GM19467 (cell line): ENCODE measurements at regions not wholly inside any gene's neighbourhood (a gene's known extent, or its start where the extent isn't known, plus 50 kb on each side); places are given as distances from the start of the nearest gene placed in this dataset.

Experiments used
- ATAC-seq: cut with Tn5 transposase; IDR thresholded peaks from one replicate; pipeline ENCODE4 v1.9.1; 2021; ENCODE audit warnings: mild to moderate bottlenecking, moderate library complexity; ENCODE audit not compliant: unreplicated experiment

GRCh38 chr3:150104564-150104963 lies 133.9 kb upstream of the PFN2 start:
- ATAC-seq = no peak

- ATAC-seq = no peak
These were observed 130.3 kb upstream of the PFN2 start for GRCh38 chr3:150101016-150101415.

GRCh38 chr3:150098621-150099020 lies 127.9 kb upstream of the PFN2 start:
- peak; percentile 55 for ATAC-seq

- ATAC-seq = no peak
These were observed 126.8 kb upstream of the PFN2 start for GRCh38 chr3:150097588-150097890.

GRCh38 chr3:150096700-150097587 lies 126.2 kb upstream of the PFN2 start:
- no peak for ATAC-seq

- no peak for ATAC-seq
These were observed 123.6 kb upstream of the PFN2 start for GRCh38 chr3:150094150-150094933.

GRCh38 chr3:150091626-150092025 lies 120.9 kb upstream of the PFN2 start:
- no peak for ATAC-seq

GRCh38 chr3:150090877-150091276 lies 120.2 kb upstream of the PFN2 start:
- no peak for ATAC-seq

- ATAC-seq = no peak
These were observed 119.3 kb upstream of the PFN2 start for GRCh38 chr3:150090006-150090405.

- ATAC-seq = no peak
These were observed 113.4 kb upstream of the PFN2 start for GRCh38 chr3:150084128-150084527.

- ATAC-seq = no peak
These were observed 113.0 kb upstream of the PFN2 start for GRCh38 chr3:150083655-150084042.

- ATAC-seq = no peak
These were observed 112.4 kb upstream of the PFN2 start for GRCh38 chr3:150082898-150083654.

GRCh38 chr3:150081084-150081483 lies 110.4 kb upstream of the PFN2 start:
- ATAC-seq = no peak

- ATAC-seq = no peak
These were observed 109.5 kb upstream of the PFN2 start for GRCh38 chr3:150080058-150080730.

GRCh38 chr3:150079029-150079739 lies 108.5 kb upstream of the PFN2 start:
- ATAC-seq = no peak

GRCh38 chr3:150077581-150078247 lies 107.0 kb upstream of the PFN2 start:
- ATAC-seq = no peak

GRCh38 chr3:150077107-150077506 lies 106.4 kb upstream of the PFN2 start:
- ATAC-seq = no peak

GRCh38 chr3:150076443-150076842 lies 105.7 kb upstream of the PFN2 start:
- ATAC-seq = no peak

GRCh38 chr3:150075417-150075865 lies 104.7 kb upstream of the PFN2 start:
- ATAC-seq = no peak
